GM18520 (cell line): ENCODE measurements at regions not wholly inside any gene's neighbourhood (a gene's known extent, or its start where the extent isn't known, plus 50 kb on each side); places are given as distances from the start of the nearest gene placed in this dataset.
"Not testable (repeated sequence)": the region's sequence is repeated elsewhere in the genome, so short reads cannot be mapped to it uniquely, and the experiment has no call there.

Experiments used
- ATAC-seq: cut with Tn5 transposase; IDR thresholded peaks from one replicate; pipeline ENCODE4 v1.9.1; 2021; ENCODE audit not compliant: unreplicated experiment

GRCh38 chr16:65272699-65273414 lies 151.0 kb upstream of the CDH11 start:
- no peak for ATAC-seq

DNA sequence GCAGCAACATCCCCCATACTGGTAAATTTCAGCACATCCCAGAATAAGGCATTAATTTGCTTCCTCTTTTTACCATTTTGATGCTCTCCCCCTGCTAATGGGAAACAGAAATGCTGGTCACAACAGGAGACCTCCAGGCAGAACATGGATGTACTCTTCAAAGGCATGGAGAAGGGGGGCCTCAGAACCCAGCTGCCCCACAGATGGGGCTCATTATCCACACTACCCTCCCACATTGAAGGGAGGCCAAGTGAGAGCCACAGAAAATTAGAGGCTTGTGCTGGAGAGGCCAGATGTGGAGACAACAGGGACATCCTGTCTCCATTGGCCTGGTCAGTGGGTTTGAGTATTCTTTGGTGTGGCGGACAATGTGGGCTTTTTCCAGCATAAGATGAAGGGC lies 150.1 kb upstream of the CDH11 start:
- no peak for ATAC-seq

- ATAC-seq, result no peak
Observed at GRCh38 chr16:65268331-65268730, 146.5 kb upstream of the CDH11 start.

GRCh38 chr16:65263896-65264295 lies 142.0 kb upstream of the CDH11 start:
- ATAC-seq, result no peak

GRCh38 chr16:65260746-65261145 lies 138.9 kb upstream of the CDH11 start:
- ATAC-seq, result no peak

DNA sequence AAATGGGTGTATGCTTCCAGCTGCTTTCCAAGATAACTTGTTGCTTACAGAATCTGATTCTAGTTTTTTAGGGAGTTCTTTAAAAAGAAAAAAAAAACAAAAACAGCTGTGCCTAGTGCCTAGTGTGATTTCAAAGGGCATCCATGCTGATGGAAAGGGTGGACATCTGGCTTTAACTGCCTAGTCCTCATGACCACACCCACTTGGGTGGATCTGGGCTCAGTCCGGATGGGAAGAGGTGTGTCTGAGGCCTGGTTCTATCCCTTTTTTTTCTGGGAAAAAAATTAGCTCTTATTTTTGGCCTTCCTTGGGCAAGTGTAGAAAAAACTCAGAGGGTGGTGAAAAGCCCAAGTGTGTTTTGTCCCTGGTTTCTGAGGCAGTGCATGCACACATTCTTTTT lies 132.3 kb upstream of the CDH11 start:
- no peak for ATAC-seq

GRCh38 chr16:65249768-65250167 lies 127.9 kb upstream of the CDH11 start:
- no peak for ATAC-seq

- ATAC-seq, result no peak
Observed at GRCh38 chr16:65244787-65245186, 122.9 kb upstream of the CDH11 start.

- no peak for ATAC-seq
Observed at GRCh38 chr16:65235339-65236177, 113.7 kb upstream of the CDH11 start.

DNA sequence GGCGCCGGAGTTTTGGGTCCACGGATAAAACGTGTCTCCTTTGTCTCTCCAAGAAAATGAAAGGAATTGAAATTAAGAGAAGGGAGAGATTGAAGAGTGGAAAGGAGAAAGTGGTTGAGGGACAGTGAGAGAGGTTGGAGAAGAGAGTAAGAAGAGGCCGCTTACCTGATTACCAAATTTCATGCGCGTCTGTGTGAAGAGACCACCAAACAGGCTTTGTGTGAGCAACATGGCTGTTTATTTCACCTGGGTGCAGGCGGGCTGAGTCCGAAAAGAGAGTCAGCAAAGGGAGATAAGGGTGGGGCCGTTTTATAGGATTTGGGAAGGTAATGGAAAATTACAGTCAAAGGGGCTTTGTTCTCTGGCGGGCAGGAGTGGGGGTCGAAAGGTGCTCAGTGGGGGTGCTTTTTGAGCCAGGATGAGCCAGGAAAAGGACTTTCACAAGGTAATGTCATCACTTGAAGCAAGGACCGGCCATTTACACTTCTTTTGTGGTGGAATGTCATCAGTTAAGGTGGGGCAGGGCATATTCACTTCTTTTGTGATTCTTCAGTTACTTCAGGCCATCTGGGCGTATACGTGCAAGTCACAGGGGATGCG lies 113.0 kb upstream of the CDH11 start:
- not testable (repeated sequence) for ATAC-seq

DNA sequence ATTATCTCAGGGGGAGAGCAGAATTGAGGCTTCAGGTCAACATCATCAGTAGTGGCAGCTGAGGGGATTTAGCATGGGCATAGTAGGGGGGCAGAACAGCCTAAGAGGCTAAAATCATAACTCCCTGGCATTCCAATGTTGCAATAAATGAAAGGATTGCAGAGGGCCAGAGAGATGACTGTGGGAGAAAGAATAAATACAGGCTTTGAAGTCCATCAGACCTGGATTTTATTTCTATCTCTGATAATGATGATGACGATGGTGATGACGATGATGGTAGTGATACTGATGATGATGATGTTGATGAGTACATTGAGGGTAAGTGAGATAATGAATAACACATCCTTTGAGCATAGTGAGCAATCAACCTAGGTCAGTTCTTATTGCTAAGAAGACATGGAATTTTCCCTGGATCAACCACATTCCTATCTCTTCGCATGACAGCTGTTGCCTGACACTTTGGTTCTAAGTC lies 107.4 kb upstream of the CDH11 start:
- ATAC-seq, result no peak

DNA sequence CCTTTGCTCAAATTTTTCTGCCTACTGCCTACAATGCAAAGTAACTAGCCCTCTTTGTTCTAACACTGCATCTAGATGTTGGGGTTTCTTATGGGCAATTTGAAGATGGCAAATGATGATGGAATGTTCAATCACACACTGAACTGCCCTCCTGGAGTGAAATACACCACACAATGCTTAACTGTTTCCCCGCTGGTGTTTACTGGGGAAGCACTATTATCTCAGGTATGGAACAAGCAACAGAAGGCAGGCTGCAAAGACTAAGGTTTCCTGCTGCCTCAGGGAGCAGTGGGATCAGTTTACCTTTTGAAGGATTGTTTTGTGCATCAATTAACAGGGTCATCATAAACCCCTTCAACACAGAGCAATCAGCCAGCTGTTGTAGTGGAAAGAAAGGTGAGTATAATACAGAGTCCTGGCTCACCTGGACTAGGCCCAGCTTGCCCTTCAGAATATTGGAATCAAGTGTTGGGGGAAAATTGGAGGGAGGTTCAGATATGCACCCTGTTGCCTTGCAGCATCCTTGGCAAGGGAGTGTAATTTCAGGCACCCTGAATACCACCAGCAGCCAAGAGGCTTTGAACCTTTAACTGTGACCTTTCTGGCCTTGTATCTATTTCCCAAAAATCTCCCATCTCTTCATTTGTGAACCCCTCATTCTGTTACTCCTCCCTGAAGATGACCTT lies 105.4 kb upstream of the CDH11 start:
- no peak for ATAC-seq

DNA sequence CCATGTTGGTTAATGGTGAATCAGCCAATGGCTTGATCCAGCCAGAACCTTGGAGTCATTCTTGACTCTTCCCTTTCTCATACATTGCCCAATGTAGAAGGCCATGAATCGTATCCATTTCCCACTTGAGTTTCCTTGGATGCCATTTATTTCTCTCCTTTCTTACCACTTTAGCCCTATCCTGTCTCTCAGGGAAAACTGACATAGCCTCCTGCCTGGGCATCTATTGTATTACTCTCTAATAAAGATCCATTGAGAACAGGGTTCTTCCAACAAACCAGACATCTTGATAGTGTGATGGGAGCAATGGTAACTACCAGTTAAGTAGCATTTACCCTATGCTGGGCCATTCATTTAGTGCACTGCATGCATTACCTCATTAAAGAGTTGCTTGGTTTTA lies 104.2 kb upstream of the CDH11 start:
- no peak for ATAC-seq

- ATAC-seq, result no peak
Observed at GRCh38 chr16:65225488-65225887, 103.6 kb upstream of the CDH11 start.

DNA sequence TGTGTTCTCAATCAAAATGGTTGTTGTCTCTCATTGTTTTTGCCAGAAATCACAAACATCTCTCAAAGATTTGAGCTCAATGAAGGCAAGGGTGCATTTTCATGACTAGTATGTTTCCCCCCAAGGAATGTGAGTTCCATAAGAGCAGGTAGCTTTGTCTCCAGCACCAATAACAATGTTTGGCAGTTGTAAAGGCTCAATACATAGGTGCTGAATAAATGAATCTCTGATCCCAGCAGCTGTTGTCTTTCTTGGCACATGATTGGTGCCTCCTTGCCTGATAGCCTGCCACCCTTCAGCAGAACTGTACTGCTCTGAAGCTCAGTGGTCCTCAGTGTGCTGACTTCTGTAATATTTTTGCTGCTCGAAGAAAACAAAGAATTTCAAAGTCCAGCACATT lies 103.1 kb upstream of the CDH11 start:
- ATAC-seq, result no peak

- ATAC-seq, result no peak
Observed at GRCh38 chr16:65224471-65224870, 102.6 kb upstream of the CDH11 start.

DNA sequence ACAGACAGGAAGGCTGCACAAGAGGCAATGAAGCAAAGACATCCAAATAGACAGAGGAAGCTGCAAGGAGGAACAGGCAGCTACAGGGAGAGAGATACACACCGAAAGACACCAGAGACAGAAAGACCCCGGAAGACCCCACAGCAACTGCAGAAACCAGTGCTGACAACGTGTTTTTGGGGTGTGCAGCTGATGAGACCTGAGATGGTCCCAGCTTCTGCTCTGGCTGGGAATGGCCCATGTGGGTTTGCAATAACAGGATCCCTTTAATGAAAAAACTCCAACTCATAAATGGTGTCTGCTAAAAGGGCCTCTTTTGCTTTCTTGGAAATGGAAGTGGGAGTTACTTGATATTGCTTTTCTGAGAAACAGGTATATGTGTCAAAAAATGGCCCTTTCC lies 101.5 kb upstream of the CDH11 start:
- ATAC-seq, result no peak

DNA sequence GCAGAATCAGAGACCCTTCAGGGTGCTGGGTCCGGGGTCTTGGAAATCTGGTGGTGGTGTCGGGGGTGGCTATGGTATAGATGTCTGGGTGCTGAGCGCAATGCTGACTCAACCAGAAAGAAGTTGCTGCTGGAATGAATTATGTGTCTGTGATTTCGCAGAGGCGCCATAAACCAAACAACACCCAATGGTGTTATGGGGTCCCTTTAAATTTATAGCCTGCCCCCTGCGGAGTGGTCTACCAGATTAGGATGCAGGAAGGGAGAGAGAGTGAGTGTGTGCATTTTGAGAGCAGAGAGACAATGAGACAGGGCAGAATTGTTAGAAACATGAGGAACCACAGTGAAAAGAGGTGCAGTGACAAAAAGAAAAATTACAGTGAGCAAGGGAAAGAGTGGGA lies 100.7 kb upstream of the CDH11 start:
- no peak for ATAC-seq

DNA sequence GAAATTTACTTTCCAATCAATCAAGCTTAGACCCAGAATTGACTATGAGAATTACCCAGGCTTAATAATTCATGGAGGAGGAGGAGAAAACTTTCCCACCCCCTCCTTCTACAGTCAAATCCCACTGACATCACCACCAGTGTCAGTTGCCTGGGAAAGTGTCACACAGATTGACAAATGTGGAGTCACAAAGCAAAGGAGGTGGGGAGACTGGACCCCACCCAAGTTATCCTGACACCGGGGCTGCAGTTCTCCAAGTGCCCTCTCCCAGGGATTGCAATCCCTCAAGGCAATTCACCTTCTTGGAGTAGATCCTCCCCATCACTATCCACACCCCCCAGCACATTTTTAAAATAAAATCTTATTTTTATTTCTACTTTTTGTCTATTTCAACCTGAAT lies 100.2 kb upstream of the CDH11 start:
- ATAC-seq, result no peak

- no peak for ATAC-seq
Observed at GRCh38 chr16:65219786-65220185, 97.9 kb upstream of the CDH11 start.

- no peak for ATAC-seq
Observed at GRCh38 chr16:65218348-65218747, 96.5 kb upstream of the CDH11 start.
